ENCODE measurements at regions not wholly inside any gene's neighbourhood (a gene's known extent, or its start where the extent isn't known, plus 50 kb on each side); places are given as distances from the start of the nearest gene placed in this dataset.

GRCh38 chr15:26106556-26106955 is 243.4 kb upstream of the ATP10A start:
- no peak overlapping the region for H3K27ac ChIP-seq
- 88 to 99% (median 91%) methylated on average over 3 of the region's 3 CpGs for WGBS, 5 donors
- no peaks in the 10 kb centered on the region for H3K36me3 ChIP-seq
- no peaks in the 10 kb centered on the region for H3K27me3 ChIP-seq (replicated peaks in 1 of 7)
- no peak for DNase-seq
- no peaks in the 10 kb centered on the region for H3K4me1 ChIP-seq
- no peak overlapping the region for H3K4me3 ChIP-seq
- no peak for TF ChIP-seq CTCF (IDR thresholded peaks at IDR 0.05 in 8 of 11, conservative IDR thresholded peaks at IDR 0.05 in 3 of 11)
- no peak for TF ChIP-seq POLR2A (IDR thresholded peaks at IDR 0.05)
- no peak for TF ChIP-seq POLR2AphosphoS5 (IDR thresholded peaks at IDR 0.05)
- intact Hi-C loops (cut with DNase I; ENCODE audit: low total_unique reads): no loop called here
- peaks cover 0 to 15% (median 8%) of the 10 kb centered on the region in 8 donors for H3K9me3 ChIP-seq

- no peaks in the 10 kb centered on the region for H3K27me3 ChIP-seq (replicated peaks in 1 of 7)
- no peak for TF ChIP-seq POLR2AphosphoS5 (IDR thresholded peaks at IDR 0.05)
- no peak for TF ChIP-seq POLR2A (IDR thresholded peaks at IDR 0.05)
- no peak for TF ChIP-seq CTCF (IDR thresholded peaks at IDR 0.05 in 8 of 11, conservative IDR thresholded peaks at IDR 0.05 in 3 of 11)
- no peaks in the 10 kb centered on the region for H3K4me1 ChIP-seq
- intact Hi-C loops (cut with DNase I; ENCODE audit: low total_unique reads): no loop called here
- WGBS, 5 donors: 71 to 84% (median 74%) methylated on average over 7 of the region's 7 CpGs
- H3K27ac ChIP-seq: no peak overlapping the region
- no peak for DNase-seq
- H3K36me3 ChIP-seq: no peaks in the 10 kb centered on the region
- H3K9me3 ChIP-seq: peaks cover 0 to 15% (median 8%) of the 10 kb centered on the region in 8 donors
- no peak overlapping the region for H3K4me3 ChIP-seq
These were observed 239.9 kb upstream of the ATP10A start for GRCh38 chr15:26103002-26103404.

- H3K36me3 ChIP-seq: no peaks in the 10 kb centered on the region
- H3K4me1 ChIP-seq: no peaks in the 10 kb centered on the region
- WGBS, 5 donors: 83 to 91% (median 89%) methylated on average over 4 of the region's 4 CpGs
- peaks cover 0 to 15% (median 8%) of the 10 kb centered on the region in 8 donors for H3K9me3 ChIP-seq
- intact Hi-C loops (cut with DNase I; ENCODE audit: low total_unique reads): no loop called here
- H3K27ac ChIP-seq: no peak overlapping the region
- TF ChIP-seq POLR2AphosphoS5 (IDR thresholded peaks at IDR 0.05) (no peak), POLR2A (IDR thresholded peaks at IDR 0.05) (no peak), CTCF (IDR thresholded peaks at IDR 0.05 in 8 of 11, conservative IDR thresholded peaks at IDR 0.05 in 3 of 11) (no peak)
- no peak overlapping the region for H3K4me3 ChIP-seq
- no peaks in the 10 kb centered on the region for H3K27me3 ChIP-seq (replicated peaks in 1 of 7)
- no peak for DNase-seq
These were observed 239.2 kb upstream of the ATP10A start for GRCh38 chr15:26102365-26102764.

- intact Hi-C loops (cut with DNase I; ENCODE audit: low total_unique reads): no loop called here
- 87 to 96% (median 96%) methylated on average over 3 of the region's 3 CpGs for WGBS, 5 donors
These were observed 238.3 kb upstream of the ATP10A start for GRCh38 chr15:26101443-26101842.

More at GRCh38 chr15:26101443-26101842, 238.3 kb upstream of the ATP10A start:
- DNase-seq: no peak
- H3K4me3 ChIP-seq: no peak overlapping the region
- H3K27me3 ChIP-seq (replicated peaks in 1 of 7): no peaks in the 10 kb centered on the region
- H3K9me3 ChIP-seq: peaks cover 0 to 10% (median 3%) of the 10 kb centered on the region in 8 donors
- no peaks in the 10 kb centered on the region for H3K4me1 ChIP-seq
- TF ChIP-seq POLR2A (IDR thresholded peaks at IDR 0.05): no peak
- TF ChIP-seq POLR2AphosphoS5 (IDR thresholded peaks at IDR 0.05): no peak
- TF ChIP-seq CTCF (IDR thresholded peaks at IDR 0.05 in 8 of 11, conservative IDR thresholded peaks at IDR 0.05 in 3 of 11): no peak
- no peak overlapping the region for H3K27ac ChIP-seq
- H3K36me3 ChIP-seq: no peaks in the 10 kb centered on the region
